ENCODE measurements at regions not wholly inside any gene's neighbourhood (a gene's known extent, or its start where the extent isn't known, plus 50 kb on each side); places are given as distances from the start of the nearest gene placed in this dataset.

GRCh38 chr9:88721025-88721424 is 186.0 kb downstream of the NXNL2 start:
- intact Hi-C loops (cut with DNase I, micrococcal nuclease) = no loop called here
- Histone ChIP-seq H3K36me3 (ENCODE audit: low read depth) (no peaks in the 10 kb centered on the region), H3K4me3 (no peak overlapping the region), H3K9me3 (no peaks in the 10 kb centered on the region), H3K4me1 (ENCODE audit: low read depth) (no peaks in the 10 kb centered on the region)
- ATAC-seq (no peak), DNase-seq (no peak)
- TF ChIP-seq CTCF (IDR thresholded peaks at IDR 0.05) = no peak

- Histone ChIP-seq H3K36me3 (ENCODE audit: low read depth) (no peaks in the 10 kb centered on the region), H3K9me3 (no peaks in the 10 kb centered on the region), H3K4me3 (no peak overlapping the region), H3K4me1 (ENCODE audit: low read depth) (no peaks in the 10 kb centered on the region)
- no peak for DNase-seq
- no peak for TF ChIP-seq CTCF (IDR thresholded peaks at IDR 0.05)
- ATAC-seq = no peak
- intact Hi-C loops (cut with DNase I, micrococcal nuclease) = no loop called here
Measured at GRCh38 chr9:88721495-88722279, 186.7 kb downstream of the NXNL2 start.

GRCh38 chr9:88722753-88723152 is 187.8 kb downstream of the NXNL2 start:
- TF ChIP-seq CTCF (IDR thresholded peaks at IDR 0.05) = no peak
- intact Hi-C loops (cut with DNase I, micrococcal nuclease) = no loop called here
- ATAC-seq = no peak

GRCh38 chr9:88723751-88724150 is 188.8 kb downstream of the NXNL2 start:
- Histone ChIP-seq H3K4me3 (no peak overlapping the region), H3K36me3 (ENCODE audit: low read depth) (no peaks in the 10 kb centered on the region), H3K4me1 (ENCODE audit: low read depth) (no peaks in the 10 kb centered on the region), H3K9me3 (no peaks in the 10 kb centered on the region)
- no peak for TF ChIP-seq CTCF (IDR thresholded peaks at IDR 0.05)
- intact Hi-C loops (cut with DNase I, micrococcal nuclease) = no loop called here
- ATAC-seq = no peak
- DNase-seq = no peak

More at GRCh38 chr9:88722753-88723152, 187.8 kb downstream of the NXNL2 start:
- Histone ChIP-seq H3K4me1 (ENCODE audit: low read depth) (no peaks in the 10 kb centered on the region), H3K4me3 (no peak overlapping the region), H3K36me3 (ENCODE audit: low read depth) (no peaks in the 10 kb centered on the region), H3K9me3 (no peaks in the 10 kb centered on the region)
- DNase-seq = no peak

GRCh38 chr9:88724331-88724730 is 189.4 kb downstream of the NXNL2 start:
- DNase-seq (no peak), ATAC-seq (no peak)
- TF ChIP-seq CTCF (IDR thresholded peaks at IDR 0.05) = no peak
- intact Hi-C loops (cut with DNase I, micrococcal nuclease) = no loop called here
- Histone ChIP-seq H3K9me3 (no peaks in the 10 kb centered on the region), H3K4me1 (ENCODE audit: low read depth) (no peaks in the 10 kb centered on the region), H3K36me3 (ENCODE audit: low read depth) (no peaks in the 10 kb centered on the region), H3K4me3 (no peak overlapping the region)

All from mucosa of descending colon (tissue), 3 donors.